Ascending aorta (tissue), 2 donors: ENCODE measurements at regions not wholly inside any gene's neighbourhood (a gene's known extent, or its start where the extent isn't known, plus 50 kb on each side); places are given as distances from the start of the nearest gene placed in this dataset.

Experiments used
- DNase-seq, 2 donors: peaks; one replicate each; pipeline ENCODE4 v3.0.0-alpha.2; 2019; ENCODE audit warnings: low spot score in 2 of 2
- H3K27ac ChIP-seq, 2 donors: fragments of 200-600 bp; sonication (generic); one replicate each; pipeline ENCODE4 v1.5.1; 2016 to 2017; ENCODE audit warnings: mild to moderate bottlenecking in 1 of 2
- H3K27me3 ChIP-seq: fragments of 200-600 bp; sonication (generic); one replicate; pipeline ENCODE4 v1.5.1; 2017
- H3K36me3 ChIP-seq, 2 donors: fragments of 200-600 bp; sonication (generic); one replicate each; pipeline ENCODE4 v1.5.1; 2016
- H3K4me1 ChIP-seq, 2 donors: fragments of 200-600 bp; sonication (generic); one replicate each; pipeline ENCODE4 v1.5.1; 2016 to 2017; ENCODE audit warnings: mild to moderate bottlenecking in 1 of 2
- H3K4me3 ChIP-seq, 2 donors: fragments of 200-600 bp; sonication (generic); one replicate each; pipeline ENCODE4 v1.5.1; 2016 to 2017; ENCODE audit warnings: mild to moderate bottlenecking in 1 of 2
- H3K9me3 ChIP-seq, 2 donors: fragments of 200-600 bp; sonication (generic); one replicate each; pipeline ENCODE4 v1.5.1; 2016
- intact Hi-C: fragments of 100-400 bp; cut with DNase I; formaldehyde crosslinking; loops from one replicate; pipeline ENCODE4 v1.15.1; 2023
- TF ChIP-seq, protein P1 (sequence below), 3 experiments: fragments of 200-600 bp in 2 of 3; fragments of 450-650 bp in 1 of 3; sonication (generic) in 2 of 3; IDR thresholded peaks; one replicate each; pipeline ENCODE4 v1.5.1; 2016 to 2019; ENCODE audit warnings: antibody characterized with exemption in 3 of 3, mild to moderate bottlenecking in 1 of 3, moderate library complexity in 1 of 3

GRCh38 chr1:223031733-223032601 is 111.1 kb downstream of the TLR5 start:
- intact Hi-C loops, result no loop called here
- H3K4me1 ChIP-seq, result peaks cover 0 to 3% of the 10 kb centered on the region in 2 donors
- no peaks in the 10 kb centered on the region for H3K27me3 ChIP-seq
- peak overlapping the region; percentile 68 to 87 for H3K27ac ChIP-seq
- H3K9me3 ChIP-seq, result no peaks in the 10 kb centered on the region
- DNase-seq, result peak; percentile 80 to 90
- TF ChIP-seq, protein P1, sequence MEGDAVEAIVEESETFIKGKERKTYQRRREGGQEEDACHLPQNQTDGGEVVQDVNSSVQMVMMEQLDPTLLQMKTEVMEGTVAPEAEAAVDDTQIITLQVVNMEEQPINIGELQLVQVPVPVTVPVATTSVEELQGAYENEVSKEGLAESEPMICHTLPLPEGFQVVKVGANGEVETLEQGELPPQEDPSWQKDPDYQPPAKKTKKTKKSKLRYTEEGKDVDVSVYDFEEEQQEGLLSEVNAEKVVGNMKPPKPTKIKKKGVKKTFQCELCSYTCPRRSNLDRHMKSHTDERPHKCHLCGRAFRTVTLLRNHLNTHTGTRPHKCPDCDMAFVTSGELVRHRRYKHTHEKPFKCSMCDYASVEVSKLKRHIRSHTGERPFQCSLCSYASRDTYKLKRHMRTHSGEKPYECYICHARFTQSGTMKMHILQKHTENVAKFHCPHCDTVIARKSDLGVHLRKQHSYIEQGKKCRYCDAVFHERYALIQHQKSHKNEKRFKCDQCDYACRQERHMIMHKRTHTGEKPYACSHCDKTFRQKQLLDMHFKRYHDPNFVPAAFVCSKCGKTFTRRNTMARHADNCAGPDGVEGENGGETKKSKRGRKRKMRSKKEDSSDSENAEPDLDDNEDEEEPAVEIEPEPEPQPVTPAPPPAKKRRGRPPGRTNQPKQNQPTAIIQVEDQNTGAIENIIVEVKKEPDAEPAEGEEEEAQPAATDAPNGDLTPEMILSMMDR (IDR thresholded peaks at IDR 0.05), result no peak
- no peak overlapping the region for H3K4me3 ChIP-seq
- H3K36me3 ChIP-seq, result no peaks in the 10 kb centered on the region

GRCh38 chr1:223033658-223034057 is 109.4 kb downstream of the TLR5 start:
- peaks cover 0 to 8% of the 10 kb centered on the region in 2 donors for H3K4me1 ChIP-seq
- H3K4me3 ChIP-seq, result no peak overlapping the region
- DNase-seq, result peak in 1 of 2 donors; percentile 31

DNA sequence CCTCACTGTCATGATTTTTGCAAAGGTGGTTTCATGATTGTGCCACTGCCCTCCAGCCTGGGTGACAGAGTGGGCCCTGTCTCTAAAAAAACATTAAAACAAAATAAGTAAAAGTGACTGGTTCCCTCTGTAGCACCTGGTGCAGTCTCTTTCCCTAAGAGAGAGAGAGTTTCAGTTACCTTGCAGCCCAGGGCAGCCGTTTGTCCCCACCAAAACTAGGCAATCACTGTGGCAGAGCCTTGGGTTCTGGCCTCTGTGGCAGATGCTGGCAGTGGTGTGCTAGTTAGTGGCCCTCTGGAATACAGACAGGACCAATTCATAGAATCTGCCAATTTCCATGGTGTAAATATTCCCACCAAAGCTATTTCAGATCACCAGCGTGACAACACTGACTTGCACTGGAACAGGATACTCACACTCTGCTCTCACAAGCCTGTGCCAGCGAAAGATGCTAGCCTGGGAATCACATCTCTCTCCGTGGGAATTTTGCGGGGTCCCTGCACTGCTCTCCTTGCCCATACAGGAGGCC is 108.7 kb downstream of the TLR5 start:
- Histone ChIP-seq H3K9me3 (no peaks in the 10 kb centered on the region), H3K4me1 (peaks cover 0 to 13% of the 10 kb centered on the region in 2 donors), H3K4me3 (no peak overlapping the region), H3K27me3 (no peaks in the 10 kb centered on the region), H3K36me3 (no peaks in the 10 kb centered on the region), H3K27ac (no peak overlapping the region)
- intact Hi-C loops, result no loop called here
- TF ChIP-seq, protein P1 (IDR thresholded peaks at IDR 0.05), result no peak
- no peak for DNase-seq

More at GRCh38 chr1:223033658-223034057, 109.4 kb downstream of the TLR5 start:
- Histone ChIP-seq H3K27me3 (no peaks in the 10 kb centered on the region), H3K36me3 (no peaks in the 10 kb centered on the region), H3K9me3 (no peaks in the 10 kb centered on the region), H3K27ac (no peak overlapping the region)
- TF ChIP-seq, protein P1 (IDR thresholded peaks at IDR 0.05), result no peak
- intact Hi-C loops, result no loop called here

DNA sequence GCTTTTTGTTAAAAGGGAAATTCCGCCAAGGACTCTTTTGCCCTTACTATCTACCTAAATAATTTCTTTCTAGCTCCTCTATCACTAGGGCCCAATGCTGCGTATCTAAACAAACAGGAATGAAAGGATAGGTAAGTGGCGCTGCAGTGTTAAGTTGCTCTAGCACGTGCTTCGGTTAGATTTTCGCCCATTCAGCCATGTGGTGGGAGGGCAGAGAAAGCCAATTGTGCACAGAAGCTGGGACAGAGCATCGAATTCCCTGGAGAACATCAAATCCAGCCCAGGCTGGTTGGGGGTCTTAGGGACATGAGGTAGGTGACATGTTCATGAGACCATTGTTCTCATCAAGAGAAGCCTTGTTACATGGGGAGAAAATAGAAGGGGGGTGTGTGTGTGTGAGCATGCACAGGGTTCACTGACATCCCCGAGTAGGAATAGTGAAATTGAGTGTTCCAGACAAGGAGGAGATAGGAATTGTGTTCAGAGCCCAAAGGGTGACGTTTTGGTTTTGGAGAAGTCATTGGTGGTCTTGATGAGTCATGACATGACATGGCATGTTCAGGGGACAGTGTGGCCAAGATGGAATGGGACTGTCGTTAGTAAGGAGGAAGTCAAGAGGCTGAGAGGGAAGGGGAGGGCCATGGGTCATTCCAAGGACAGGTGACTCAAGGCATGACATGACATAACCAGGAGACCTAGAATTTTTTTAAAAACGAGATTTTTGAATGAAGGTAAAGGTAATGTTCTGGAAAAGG is 107.1 kb downstream of the TLR5 start:
- Histone ChIP-seq H3K36me3 (no peaks in the 10 kb centered on the region), H3K4me1 (peaks cover 0 to 13% of the 10 kb centered on the region in 2 donors), H3K4me3 (no peak overlapping the region), H3K9me3 (no peaks in the 10 kb centered on the region), H3K27me3 (no peaks in the 10 kb centered on the region), H3K27ac (no peak overlapping the region)
- DNase-seq, result peak in 1 of 2 donors; percentile 49
- TF ChIP-seq, protein P1 (IDR thresholded peaks at IDR 0.05), result no peak
- intact Hi-C loops, result no loop called here

GRCh38 chr1:223036479-223036845 is 106.6 kb downstream of the TLR5 start:
- intact Hi-C loops, result no loop called here
- H3K9me3 ChIP-seq, result no peaks in the 10 kb centered on the region

More at GRCh38 chr1:223036479-223036845, 106.6 kb downstream of the TLR5 start:
- H3K4me3 ChIP-seq, result no peak overlapping the region
- TF ChIP-seq, protein P1 (IDR thresholded peaks at IDR 0.05), result no peak
- DNase-seq, result no peak
- H3K27me3 ChIP-seq, result no peaks in the 10 kb centered on the region
- H3K27ac ChIP-seq, result no peak overlapping the region
- no peaks in the 10 kb centered on the region for H3K36me3 ChIP-seq
- H3K4me1 ChIP-seq, result peaks cover 0 to 13% of the 10 kb centered on the region in 2 donors
